HepG2 (cell line): ENCODE measurements at regions not wholly inside any gene's neighbourhood (a gene's known extent, or its start where the extent isn't known, plus 50 kb on each side); places are given as distances from the start of the nearest gene placed in this dataset.
A peak's percentile ranks its signal among the peaks of the same experiment; 100 is the strongest.

Experiments
- ATAC-seq: fragments of 200-7000 bp; cut with Tn5 transposase; 3 replicates; pipeline ENCODE4 v1.9.1; 2020; ENCODE audit warnings: mild to moderate bottlenecking, moderate library complexity
- BruUV-seq: library from RNA; stranded (reverse); fragments of 400-500 nt; replicated peaks from 2 replicates; lab custom pipeline; 2021; lab: Mats Ljungman, UMichigan
- CTCF ChIA-PET: fragments of 300-600 bp; formaldehyde crosslinking; extraction: SDS; loops from one replicate; lab custom pipeline; 2021; ENCODE audit warnings: low total read pairs, inconsistent platforms, low intra/inter-chr PET ratio; lab: Yijun Ruan, JAX
- POLR2A ChIA-PET: fragments of 350-600 bp; sonication (Branson Sonifier 250); formaldehyde crosslinking; loops from one replicate; lab custom pipeline; 2020; ENCODE audit warnings: antibody characterized with exemption, inconsistent platforms; lab: Yijun Ruan, JAX
- DNase-seq: peaks from one replicate; pipeline ENCODE4 v3.0.0-alpha.2; 2015; ENCODE audit warnings: low spot score
- FAIRE-seq: peaks from 3 replicates; lab custom pipeline; 2011; peaks lifted over from hg19 to GRCh38; lab: Jason Lieb, UNC
- H2AFZ ChIP-seq: one replicate; pipeline ENCODE4 v1.6.1; 2011; ENCODE audit warnings: low read length, inconsistent platforms
- H3K27ac ChIP-seq: fragments of 300-600 bp; 3 replicates; pipeline ENCODE4 v1.8.0; 2011; ENCODE audit warnings: mixed run types, mild to moderate bottlenecking, mixed read lengths, low read length, inconsistent platforms; ENCODE audit not compliant: insufficient read depth; ENCODE audit errors: extremely low read length
- H3K27me3 ChIP-seq, 2 experiments: fragments of 200-600 bp in 1 of 2; 2 replicates in 1 of 2; 3 replicates in 1 of 2; pipeline versions ENCODE4 v1.6.0 to v1.8.0; 2011; ENCODE audit warnings: low read length in 2 of 2, mild to moderate bottlenecking in 2 of 2, moderate library complexity in 2 of 2, inconsistent platforms in 1 of 2; ENCODE audit not compliant: insufficient read depth in 2 of 2, control insufficient read depth in 1 of 2
- H3K36me3 ChIP-seq, 2 experiments: fragments of 200-600 bp in 1 of 2; replicated peaks in 1 of 2; 2 replicates in 1 of 2; 3 replicates in 1 of 2; pipeline versions ENCODE4 v1.5.1 to v1.8.0; 2011; ENCODE audit warnings: low read length in 2 of 2, inconsistent platforms in 1 of 2; ENCODE audit not compliant: insufficient read depth in 2 of 2, control insufficient read depth in 1 of 2
- H3K4me1 ChIP-seq: 2 replicates; pipeline ENCODE4 v1.5.1; 2012; ENCODE audit warnings: low read length, inconsistent platforms; ENCODE audit not compliant: insufficient read depth
- H3K4me2 ChIP-seq: 2 replicates; pipeline ENCODE4 v1.6.0; 2011; ENCODE audit warnings: low read depth, low read length, inconsistent platforms
- H3K4me3 ChIP-seq, 3 experiments: fragments of 200-600 bp in 1 of 3; sonication (generic), shearing (Covaris generic) in 1 of 3; replicated peaks in 1 of 3; 2 replicates each; pipeline ENCODE4 v1.5.1; 2011 to 2016; ENCODE audit warnings: low read length in 3 of 3, inconsistent platforms in 2 of 3, low read depth in 2 of 3, mild to moderate bottlenecking in 2 of 3, control low read depth in 1 of 3, mixed read lengths in 1 of 3; ENCODE audit not compliant: insufficient read depth in 1 of 3
- H3K79me2 ChIP-seq: one replicate; pipeline ENCODE4 v1.6.1; 2011; ENCODE audit warnings: low read length, inconsistent platforms; ENCODE audit not compliant: insufficient read depth
- H3K9ac ChIP-seq: 2 replicates; pipeline ENCODE4 v1.6.0; 2011; ENCODE audit warnings: mild to moderate bottlenecking, low read depth, low read length, inconsistent platforms; ENCODE audit not compliant: insufficient read depth
- H3K9me3 ChIP-seq: 2 replicates; pipeline ENCODE4 v1.5.1; 2012; ENCODE audit warnings: mild to moderate bottlenecking, low read length
- H4K20me1 ChIP-seq: 2 replicates; pipeline ENCODE4 v1.6.0; 2011; ENCODE audit warnings: inconsistent platforms, mild to moderate bottlenecking, low read length, moderate library complexity; ENCODE audit not compliant: insufficient read depth
- HDAC6 ChIP-seq: fragments of 200-600 bp; sonication (generic); IDR thresholded peaks from 2 replicates; pipeline ENCODE4 v1.7.0; 2017; ENCODE audit warnings: mild to moderate bottlenecking, antibody characterized with exemption, low read length, low read depth
- HNRNPH1 ChIP-seq: fragments of 200-400 bp; formaldehyde crosslinking; optimal IDR thresholded peaks from 2 replicates; pipeline ENCODE3; 2017; ENCODE audit warnings: mild to moderate bottlenecking, low read depth, low read length
- MXD3 ChIP-seq: IDR thresholded peaks from 2 replicates; pipeline ENCODE4 v1.6.1; 2016; ENCODE audit warnings: mild to moderate bottlenecking, missing biosample characterization, missing genetic modification reagents
- NBN ChIP-seq: fragments of 450-650 bp; conservative IDR thresholded peaks from 2 replicates; pipeline ENCODE4 v1.6.1; 2017
- PATZ1 ChIP-seq: sonication (generic); formaldehyde crosslinking; IDR thresholded peaks from 2 replicates; pipeline ENCODE4 v1.4.0; 2020; ENCODE audit warnings: missing genetic modification reagents
- PHF8 ChIP-seq: sonication (generic); formaldehyde crosslinking; IDR thresholded peaks from 2 replicates; pipeline ENCODE4 v1.5.0; 2020; ENCODE audit warnings: missing genetic modification reagents
- PITX1 ChIP-seq: sonication (generic); formaldehyde crosslinking; IDR thresholded peaks from 2 replicates; pipeline ENCODE4 v1.5.1; 2020; ENCODE audit warnings: mild to moderate bottlenecking, missing genetic modification reagents
- SKIL ChIP-seq: sonication (generic); formaldehyde crosslinking; IDR thresholded peaks from 2 replicates; pipeline ENCODE4 v1.8.0; 2022; ENCODE audit warnings: missing genetic modification reagents, mild to moderate bottlenecking, moderate library complexity, borderline replicate concordance
- TRIM22 ChIP-seq: fragments of 450-650 bp; IDR thresholded peaks from 2 replicates; pipeline ENCODE4 v1.6.1; 2017
- ZNF784 ChIP-seq: sonication (generic); formaldehyde crosslinking; IDR thresholded peaks from 2 replicates; pipeline ENCODE4 v1.5.1; 2020; ENCODE audit warnings: missing genetic modification reagents, mild to moderate bottlenecking, borderline replicate concordance
- ZSCAN25 ChIP-seq: sonication (generic); formaldehyde crosslinking; IDR thresholded peaks from 2 replicates; pipeline ENCODE4 v1.8.0; 2022; ENCODE audit warnings: mild to moderate bottlenecking, missing genetic modification reagents
- WGBS: methylation state at CpG from one replicate; pipeline ENCODE4 v1.1.6; 2017; ENCODE audit warnings: low lambda C conversion rate; 5-methylcytosine and 5-hydroxymethylcytosine counted together
- in situ Hi-C: cut with HindIII; loops from 2 replicates; pipeline ENCODE4 v1.10.0; 2017; ENCODE audit warnings: low pct_unique_long_range_greater_than_20kb; ENCODE audit not compliant: extremely low pct_ligation_motif_present
- intact Hi-C: fragments of 100-400 bp; cut with micrococcal nuclease; formaldehyde crosslinking; loops from one replicate; pipeline ENCODE4 v1.10.0; 2022; ENCODE audit not compliant: unreplicated experiment

- H4K20me1 ChIP-seq, result peaks cover 6% of the 10 kb centered on the region; the same call in 1 of the 2 replicates
- POLR2A ChIA-PET, result no interaction called here
- no peak overlapping the region for H3K4me3 ChIP-seq
- H2AFZ ChIP-seq, result no peak overlapping the region
- DNase-seq (no peak), FAIRE-seq (no peak), ATAC-seq (no peak)
- WGBS, result 93% methylated on average over 3 of the region's 3 CpGs
- no peak overlapping the region for H3K4me2 ChIP-seq
- H3K79me2 ChIP-seq, result no peaks in the 10 kb centered on the region
- CTCF ChIA-PET, result no interaction called here
- intact Hi-C loops, result no loop called here
- no peak overlapping the region for H3K27ac ChIP-seq
- no peak for TF ChIP-seq HDAC6
- no peak for TF ChIP-seq ZNF784
- TF ChIP-seq HNRNPH1, result no peak
- no peak for TF ChIP-seq PITX1
- peak; percentile 21; the same call in 1 of the 2 replicates for TF ChIP-seq TRIM22
- no peak for TF ChIP-seq ZSCAN25 (CRISPR knock-in tag)
- TF ChIP-seq PATZ1 (CRISPR knock-in tag), result no peak
- no peak for TF ChIP-seq MXD3 (CRISPR knock-in tag)
- no peak for TF ChIP-seq PHF8 (CRISPR knock-in tag)
- TF ChIP-seq NBN, result 0 out of 2 replicates have a peak, but pooled peaks have one; percentile 21
- no peak for TF ChIP-seq SKIL
- in situ Hi-C loops, result no loop called here
- no peaks in the 10 kb centered on the region for H3K4me1 ChIP-seq
- H3K9me3 ChIP-seq, result no peaks in the 10 kb centered on the region
- no TSS peak for BruUV-seq
- H3K27me3 ChIP-seq, result no peaks in the 10 kb centered on the region
- no peaks in the 10 kb centered on the region for H3K36me3 ChIP-seq
- H3K9ac ChIP-seq, result no peak overlapping the region
These were observed 132.4 kb upstream of the IQSEC1 start for GRCh38 chr3:13205567-13206143.
